ENCODE measurements at regions not wholly inside any gene's neighbourhood (a gene's known extent, or its start where the extent isn't known, plus 50 kb on each side); places are given as distances from the start of the nearest gene placed in this dataset.

GRCh38 chr1:55990007-55990406 is 589.4 kb downstream of the PLPP3 start:
- TF ChIP-seq YY1 (IDR thresholded peaks at IDR 0.05; ENCODE audit: insufficient read depth, insufficient read length) (no peak), ZNF274 (IDR thresholded peaks at IDR 0.05; ENCODE audit: low read depth, low read length) (no peak)

Data from NT2/D1 (cell line).